ENCODE measurements at regions not wholly inside any gene's neighbourhood (a gene's known extent, or its start where the extent isn't known, plus 50 kb on each side); places are given as distances from the start of the nearest gene placed in this dataset.
A peak's percentile ranks its signal among the peaks of the same experiment; 100 is the strongest.

DNA sequence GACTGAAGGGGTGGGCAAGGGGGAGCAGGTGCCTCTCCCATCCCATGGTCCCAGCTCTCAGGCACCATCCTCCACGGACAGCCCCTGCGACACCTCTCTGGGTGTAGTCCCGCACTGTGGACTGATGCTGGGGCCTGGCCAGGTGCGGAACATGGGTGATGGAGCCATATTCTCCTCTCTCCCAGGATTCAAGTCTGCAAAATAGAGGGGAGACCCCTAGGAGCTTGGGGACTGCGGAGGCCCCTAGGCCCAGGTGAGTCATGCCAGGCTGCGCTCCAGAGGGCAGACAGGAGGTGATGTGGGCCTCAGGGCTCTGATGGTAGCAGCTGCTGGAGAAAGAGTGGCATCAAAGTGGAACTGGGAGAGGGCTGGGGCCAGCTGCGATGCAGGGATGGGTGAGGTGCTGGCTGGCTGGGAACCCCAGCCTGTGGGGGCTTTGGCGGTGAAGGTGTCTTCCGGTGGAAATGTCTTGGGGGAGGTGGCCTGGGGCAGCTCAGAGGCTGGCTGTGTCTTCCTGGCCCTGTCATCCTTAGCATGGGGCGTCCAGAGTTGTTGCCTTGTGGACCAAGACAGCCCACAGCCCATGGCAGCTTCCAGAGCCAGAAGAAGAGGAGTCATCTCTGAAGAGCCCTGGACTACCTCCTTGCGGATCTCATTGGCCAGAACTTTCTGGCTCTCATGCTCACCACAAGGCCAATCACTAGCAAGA is 149.1 kb downstream of the KIF26A start:
- H3K4me3 Mint-ChIP-seq: no peak overlapping the region
- no peak overlapping the region for H3K27ac Mint-ChIP-seq
- no peaks in the 10 kb centered on the region for H3K27me3 Mint-ChIP-seq
- H3K4me1 Mint-ChIP-seq: no peaks in the 10 kb centered on the region
- H3K36me3 Mint-ChIP-seq: no peaks in the 10 kb centered on the region
- H3K9me3 Mint-ChIP-seq: peaks cover 0 to 10% (median 5%) of the 10 kb centered on the region in 3 donors

DNA sequence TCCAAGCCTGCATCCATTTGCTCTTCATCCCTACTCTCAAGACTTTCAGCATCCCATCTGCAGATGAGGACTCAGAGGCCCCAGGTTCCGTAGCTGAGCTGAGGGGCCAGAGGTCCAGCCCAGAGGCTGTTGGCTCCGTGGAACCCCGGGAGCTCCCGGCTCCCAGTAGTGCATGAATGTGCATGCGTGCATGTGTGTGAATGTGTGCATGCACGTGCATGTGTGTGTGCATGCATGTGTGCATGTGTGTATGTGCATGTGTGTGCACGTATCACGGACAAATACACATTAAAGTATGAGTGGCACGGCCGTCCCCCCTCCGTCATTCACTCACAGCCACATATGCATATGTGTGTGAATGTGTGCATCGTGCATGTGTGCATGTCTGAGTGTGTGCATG is 149.9 kb downstream of the KIF26A start:
- H3K27me3 Mint-ChIP-seq: no peaks in the 10 kb centered on the region
- H3K27ac Mint-ChIP-seq: no peak overlapping the region
- no peaks in the 10 kb centered on the region for H3K4me1 Mint-ChIP-seq
- H3K4me3 Mint-ChIP-seq: no peak overlapping the region
- peaks cover 0 to 10% (median 5%) of the 10 kb centered on the region in 3 donors for H3K9me3 Mint-ChIP-seq
- H3K36me3 Mint-ChIP-seq: no peaks in the 10 kb centered on the region

DNA sequence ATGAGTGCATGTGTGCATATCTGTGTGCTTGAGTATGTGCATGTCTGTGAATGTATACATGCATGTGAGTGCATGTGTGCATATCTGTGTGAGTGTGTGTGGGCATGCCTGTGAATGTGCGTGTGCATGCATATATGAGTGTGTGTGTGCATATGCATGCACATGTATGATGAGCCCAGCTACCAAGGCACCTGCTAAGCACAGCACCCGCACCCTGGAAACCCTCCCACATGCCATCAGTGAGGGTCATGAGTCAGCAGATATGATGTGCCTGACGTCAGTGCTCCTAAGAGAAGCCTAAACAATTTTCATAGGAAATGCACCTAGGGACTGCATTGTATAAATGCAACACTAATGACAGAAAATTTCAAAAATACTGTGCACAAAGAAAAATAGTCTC is 151.1 kb downstream of the KIF26A start:
- no peak overlapping the region for H3K4me3 Mint-ChIP-seq
- peaks cover 0 to 10% (median 5%) of the 10 kb centered on the region in 3 donors for H3K9me3 Mint-ChIP-seq

DNA sequence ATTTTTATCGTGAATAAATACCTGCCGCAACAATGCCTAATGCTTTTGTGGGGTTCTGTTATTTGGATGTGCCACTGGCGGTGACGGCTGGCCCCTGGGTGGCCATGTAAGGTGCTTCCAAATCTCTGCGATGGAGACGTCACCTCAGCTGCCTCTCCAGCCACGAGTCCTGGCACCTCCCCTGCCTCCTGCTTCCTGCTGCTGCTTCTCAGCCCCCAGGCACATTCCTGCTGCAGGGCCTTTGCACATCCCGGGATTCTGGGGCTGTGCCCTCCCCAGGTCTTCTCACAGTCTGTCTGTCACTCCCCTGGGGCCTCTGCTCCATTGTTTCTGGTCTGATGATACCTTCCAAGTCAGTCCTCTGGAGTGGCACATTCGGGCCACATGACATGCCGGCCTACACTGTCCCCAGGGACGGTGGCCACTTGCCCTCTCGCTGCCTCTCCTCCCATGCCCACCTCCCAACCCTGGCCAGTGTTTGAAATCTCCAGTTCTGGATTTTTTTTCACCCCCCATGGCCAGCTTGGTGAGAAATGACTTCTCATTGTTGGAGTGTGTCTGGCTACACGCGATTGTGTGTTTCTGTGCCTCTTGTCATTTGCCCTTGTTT is 151.8 kb downstream of the KIF26A start:
- Mint-ChIP-seq H3K36me3 (no peaks in the 10 kb centered on the region), H3K9me3 (peaks cover 0 to 10% (median 5%) of the 10 kb centered on the region in 3 donors), H3K4me1 (no peaks in the 10 kb centered on the region), H3K27me3 (peaks cover 9% of the 10 kb centered on the region), H3K4me3 (no peak overlapping the region), H3K27ac (no peak overlapping the region)

More for the DNA sequence above, 151.1 kb downstream of the KIF26A start:
- no peaks in the 10 kb centered on the region for H3K36me3 Mint-ChIP-seq
- no peaks in the 10 kb centered on the region for H3K4me1 Mint-ChIP-seq
- H3K27me3 Mint-ChIP-seq: peaks cover 8% of the 10 kb centered on the region
- H3K27ac Mint-ChIP-seq: no peak overlapping the region

DNA sequence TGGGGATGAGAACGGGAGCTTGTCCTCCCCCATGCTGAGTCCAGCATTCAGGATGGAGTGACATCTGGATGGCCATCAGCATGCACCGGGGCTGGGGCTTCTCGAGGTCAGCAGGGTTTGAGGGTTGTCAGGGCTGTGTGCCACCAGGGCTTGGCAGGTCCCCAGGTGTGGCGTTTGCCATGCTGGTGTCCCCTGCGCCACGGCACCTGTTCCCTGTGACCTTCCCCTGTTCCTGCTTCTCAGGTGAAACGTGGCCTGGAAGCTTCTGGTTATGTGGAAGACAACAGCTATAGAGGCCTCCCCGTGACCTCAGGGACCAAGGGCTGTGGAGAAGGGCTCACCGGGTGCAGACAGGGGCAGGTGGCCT is 152.4 kb downstream of the KIF26A start:
- Mint-ChIP-seq H3K27ac (peak overlapping the region in 1 of 3 donors; percentile 31), H3K4me3 (no peak overlapping the region), H3K4me1 (no peaks in the 10 kb centered on the region), H3K27me3 (peaks cover 11% of the 10 kb centered on the region), H3K9me3 (peaks cover 0 to 10% (median 5%) of the 10 kb centered on the region in 3 donors), H3K36me3 (no peaks in the 10 kb centered on the region)

DNA sequence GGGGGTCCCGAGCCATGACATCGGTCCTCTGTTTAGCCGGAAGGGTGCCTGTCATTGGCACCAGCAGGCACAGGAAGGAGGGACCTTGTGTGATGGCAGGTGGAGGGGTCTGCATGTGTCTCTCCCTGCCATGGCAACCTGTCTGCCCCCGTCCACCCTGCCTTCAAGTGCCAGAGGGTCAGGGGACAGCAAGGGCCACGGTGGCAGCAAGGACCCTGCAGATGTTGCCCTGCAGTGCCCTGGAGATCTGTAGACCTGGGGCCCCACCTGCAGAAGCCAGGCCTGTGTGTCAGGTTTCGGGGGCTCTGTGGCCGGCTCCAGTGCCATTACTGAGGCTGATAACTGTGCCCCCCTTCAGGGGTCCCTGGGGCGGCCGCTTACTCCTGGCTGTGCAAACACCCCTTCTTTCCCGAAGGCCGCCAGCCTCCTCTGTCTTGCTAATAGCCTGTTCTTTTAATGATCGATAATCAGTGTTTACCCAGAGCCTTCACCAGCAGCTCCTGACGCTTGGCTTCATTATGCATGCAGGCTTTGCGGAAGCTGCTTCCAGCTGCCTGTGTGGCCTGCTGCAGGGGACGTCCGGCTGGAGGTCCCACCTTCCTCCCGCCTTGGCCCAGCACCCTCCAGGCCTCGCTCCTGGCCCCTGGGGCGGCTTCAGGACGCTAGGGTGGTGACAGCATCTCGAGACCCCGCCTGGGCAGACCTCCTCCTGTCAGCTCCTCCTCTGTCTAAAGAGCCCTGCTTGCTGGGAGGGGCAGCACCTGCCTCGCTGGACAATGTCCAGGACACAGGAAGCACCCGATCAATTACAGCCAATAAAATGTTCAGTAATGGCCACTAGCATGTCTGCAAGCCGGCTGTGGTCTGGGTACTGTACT is 153.0 kb downstream of the KIF26A start:
- H3K27me3 Mint-ChIP-seq: peaks cover 12% of the 10 kb centered on the region
- H3K36me3 Mint-ChIP-seq: no peaks in the 10 kb centered on the region
- H3K9me3 Mint-ChIP-seq: peaks cover 0 to 10% (median 5%) of the 10 kb centered on the region in 3 donors
- no peak overlapping the region for H3K4me3 Mint-ChIP-seq
- H3K27ac Mint-ChIP-seq: no peak overlapping the region
- no peaks in the 10 kb centered on the region for H3K4me1 Mint-ChIP-seq

DNA sequence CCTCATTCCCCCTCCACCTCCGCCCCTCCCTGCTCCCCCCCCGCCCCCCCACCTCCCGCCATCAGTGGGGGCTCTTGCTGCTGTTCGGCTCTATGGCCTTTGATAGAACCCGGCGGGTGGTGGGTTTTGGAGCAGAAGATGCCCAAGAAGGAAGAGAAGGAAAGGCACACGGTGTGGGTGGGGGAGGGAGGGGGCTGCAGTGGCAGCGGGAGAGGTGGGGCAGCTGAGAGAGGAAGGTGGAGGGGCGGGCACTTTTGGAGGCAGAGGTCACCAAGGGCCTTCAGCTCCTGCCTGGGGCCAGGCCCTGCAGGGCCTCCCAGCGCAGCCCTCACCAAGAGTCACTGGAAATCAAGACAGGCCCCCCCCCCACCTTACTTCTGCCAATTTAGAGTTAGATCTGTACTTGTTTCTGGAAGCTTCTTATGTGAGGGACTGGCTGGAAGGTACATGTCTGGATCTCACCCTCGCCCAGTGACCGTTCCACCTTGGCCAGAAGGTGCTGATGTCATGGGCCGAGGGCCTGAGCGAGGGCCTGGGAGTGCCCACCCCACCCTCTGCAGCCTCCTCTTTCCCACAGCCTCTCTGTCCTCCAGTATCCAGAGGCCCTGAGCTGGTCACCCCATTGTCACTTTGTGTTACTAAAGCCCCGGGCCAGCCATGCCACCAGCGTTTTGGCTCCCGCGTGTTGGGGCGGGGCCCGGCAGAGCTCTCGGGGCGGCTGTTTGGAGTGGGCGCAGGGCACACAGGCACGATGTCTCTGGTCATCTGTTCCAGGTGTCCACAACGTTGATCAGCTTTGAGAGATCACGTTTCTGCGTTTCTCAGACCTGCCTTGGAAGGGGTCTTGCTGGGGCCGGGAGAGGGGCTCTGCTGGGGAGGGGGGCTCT is 153.9 kb downstream of the KIF26A start:
- no peaks in the 10 kb centered on the region for H3K4me1 Mint-ChIP-seq
- no peak overlapping the region for H3K4me3 Mint-ChIP-seq
- no peak overlapping the region for H3K27ac Mint-ChIP-seq
- peaks cover 14% of the 10 kb centered on the region for H3K27me3 Mint-ChIP-seq
- no peaks in the 10 kb centered on the region for H3K36me3 Mint-ChIP-seq
- H3K9me3 Mint-ChIP-seq: peaks cover 0 to 10% (median 5%) of the 10 kb centered on the region in 3 donors

DNA sequence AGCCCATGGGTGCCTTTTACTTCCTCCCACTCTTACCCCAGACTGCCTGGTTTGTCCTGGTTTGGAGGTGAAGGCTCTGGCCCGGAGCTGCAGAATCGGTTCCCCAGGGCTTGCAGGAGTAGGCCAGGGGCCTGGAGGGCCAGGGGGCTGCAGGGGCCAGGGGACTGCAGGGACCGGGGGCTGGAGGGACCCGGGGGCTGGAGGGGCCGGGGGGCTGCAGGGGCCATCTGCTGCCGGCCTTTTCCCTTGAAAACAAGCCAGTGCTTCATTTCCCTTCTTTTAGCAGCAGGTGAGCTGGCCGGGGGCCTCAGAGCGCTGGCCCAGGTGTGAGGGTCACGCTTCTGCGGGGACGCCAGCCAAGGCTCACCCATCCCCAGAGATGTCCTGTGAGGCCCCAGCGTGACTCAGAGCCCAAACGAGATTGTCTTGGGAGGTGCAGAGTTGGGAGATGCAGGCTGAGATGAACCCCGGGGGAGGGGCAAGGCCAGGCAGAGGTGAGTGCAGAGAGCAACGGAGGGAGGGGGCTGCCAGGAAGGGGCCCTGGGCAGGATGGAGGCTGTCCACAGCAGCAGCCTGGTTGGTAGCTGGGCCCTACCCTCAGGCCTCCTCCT is 154.9 kb downstream of the KIF26A start:
- Mint-ChIP-seq H3K4me3 (no peak overlapping the region), H3K27ac (no peak overlapping the region), H3K9me3 (peaks cover 0 to 10% (median 5%) of the 10 kb centered on the region in 3 donors), H3K4me1 (no peaks in the 10 kb centered on the region), H3K27me3 (peaks cover 14% of the 10 kb centered on the region), H3K36me3 (no peaks in the 10 kb centered on the region)

DNA sequence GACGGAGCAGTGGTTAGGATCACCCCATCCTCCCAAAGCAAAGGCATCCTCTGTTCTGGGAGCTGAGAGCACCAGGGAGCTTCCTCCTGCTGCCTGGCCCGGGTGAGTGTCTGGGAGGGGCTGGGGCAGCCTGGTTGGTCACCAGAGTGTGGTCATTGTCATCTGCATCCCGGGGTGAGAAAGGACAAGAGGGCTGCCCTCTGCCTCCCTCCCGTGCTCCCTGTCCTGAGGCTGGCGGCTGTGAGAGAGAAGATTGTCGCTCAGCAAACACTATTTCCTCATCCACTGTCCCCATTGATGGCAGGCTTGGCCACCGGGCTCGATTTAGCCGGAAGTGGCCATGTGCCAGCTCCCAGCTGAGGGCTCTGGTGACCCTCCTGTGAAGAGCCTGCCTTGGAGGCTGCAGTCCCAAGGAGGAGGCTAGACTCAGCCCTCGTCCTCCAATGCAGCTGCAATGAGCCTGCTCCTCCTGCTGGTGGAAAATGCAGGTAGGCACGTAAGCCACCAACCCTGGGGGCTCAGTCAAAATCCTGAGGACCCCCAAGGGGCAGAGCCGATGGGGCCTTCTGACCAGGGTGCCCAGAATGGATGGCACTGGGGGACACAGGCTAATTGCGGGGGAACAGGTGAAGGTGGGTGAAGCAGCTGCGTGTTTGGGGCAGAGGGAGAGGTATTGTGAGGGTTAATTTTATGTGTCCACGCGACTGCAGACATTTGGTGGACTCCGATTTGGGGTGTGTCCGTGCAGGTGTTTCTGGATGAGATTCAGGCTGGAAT is 155.7 kb downstream of the KIF26A start:
- H3K4me1 Mint-ChIP-seq: no peaks in the 10 kb centered on the region
- no peak overlapping the region for H3K4me3 Mint-ChIP-seq
- H3K27me3 Mint-ChIP-seq: peaks cover 14% of the 10 kb centered on the region
- H3K27ac Mint-ChIP-seq: no peak overlapping the region
- no peaks in the 10 kb centered on the region for H3K36me3 Mint-ChIP-seq
- H3K9me3 Mint-ChIP-seq: peaks cover 0 to 3% (median 2%) of the 10 kb centered on the region in 3 donors

DNA sequence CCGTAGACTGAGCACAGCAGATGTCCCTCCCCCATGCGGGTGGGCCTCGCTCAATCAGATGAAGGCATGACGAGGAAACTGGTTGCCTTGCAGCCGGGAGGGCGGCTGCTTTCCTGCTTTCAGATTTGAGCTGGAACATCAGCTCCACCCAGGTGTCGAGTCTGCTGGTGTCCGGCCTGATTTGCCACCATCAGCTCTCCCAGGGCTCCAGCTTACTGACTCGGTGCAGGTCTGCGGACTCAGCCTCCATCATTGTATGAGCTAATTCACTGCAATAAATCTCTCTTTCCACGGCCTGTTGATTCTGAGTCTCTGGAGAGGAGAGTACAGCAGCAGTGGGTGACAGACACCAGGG is 156.2 kb downstream of the KIF26A start:
- Mint-ChIP-seq H3K27ac (no peak overlapping the region), H3K27me3 (peaks cover 14% of the 10 kb centered on the region), H3K4me3 (no peak overlapping the region), H3K36me3 (no peaks in the 10 kb centered on the region), H3K9me3 (no peaks in the 10 kb centered on the region), H3K4me1 (no peaks in the 10 kb centered on the region)

DNA sequence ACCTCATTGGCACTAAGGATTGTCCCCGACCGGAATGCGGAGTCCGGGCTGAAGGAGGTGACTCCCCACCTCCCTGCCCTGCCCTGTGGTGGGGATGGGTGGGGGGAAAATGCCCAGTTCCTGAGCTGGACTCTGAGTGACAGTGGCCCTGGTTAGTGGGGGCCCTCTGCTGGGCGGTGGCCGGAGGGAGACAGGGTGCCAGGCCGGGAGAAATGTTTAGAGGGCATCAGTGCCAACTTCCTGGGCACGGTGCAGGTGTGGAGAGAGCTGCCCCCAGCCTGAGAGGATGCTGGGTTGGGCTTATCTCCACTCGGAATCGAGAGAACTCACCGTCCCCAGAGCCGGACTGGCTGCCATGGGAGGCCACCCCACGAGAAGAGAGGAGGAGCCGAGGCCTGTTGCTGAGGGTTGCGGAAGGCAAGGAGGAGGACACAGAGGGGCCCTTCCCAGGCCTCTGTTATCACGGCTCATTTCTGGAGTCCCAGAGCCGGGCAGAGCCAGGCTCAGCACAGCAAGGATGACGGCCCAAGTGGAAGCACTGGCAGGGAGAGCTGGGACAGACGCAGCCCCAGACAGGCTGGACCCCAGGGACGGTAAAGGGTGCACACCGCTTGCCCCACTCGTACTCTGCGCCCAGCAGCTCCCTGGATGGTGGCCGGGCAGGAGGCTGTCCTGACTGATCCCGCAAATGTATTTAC is 156.7 kb downstream of the KIF26A start:
- H3K9me3 Mint-ChIP-seq: no peaks in the 10 kb centered on the region
- H3K36me3 Mint-ChIP-seq: no peaks in the 10 kb centered on the region
- no peak overlapping the region for H3K27ac Mint-ChIP-seq
- peaks cover 14% of the 10 kb centered on the region for H3K27me3 Mint-ChIP-seq
- no peak overlapping the region for H3K4me3 Mint-ChIP-seq
- no peaks in the 10 kb centered on the region for H3K4me1 Mint-ChIP-seq

DNA sequence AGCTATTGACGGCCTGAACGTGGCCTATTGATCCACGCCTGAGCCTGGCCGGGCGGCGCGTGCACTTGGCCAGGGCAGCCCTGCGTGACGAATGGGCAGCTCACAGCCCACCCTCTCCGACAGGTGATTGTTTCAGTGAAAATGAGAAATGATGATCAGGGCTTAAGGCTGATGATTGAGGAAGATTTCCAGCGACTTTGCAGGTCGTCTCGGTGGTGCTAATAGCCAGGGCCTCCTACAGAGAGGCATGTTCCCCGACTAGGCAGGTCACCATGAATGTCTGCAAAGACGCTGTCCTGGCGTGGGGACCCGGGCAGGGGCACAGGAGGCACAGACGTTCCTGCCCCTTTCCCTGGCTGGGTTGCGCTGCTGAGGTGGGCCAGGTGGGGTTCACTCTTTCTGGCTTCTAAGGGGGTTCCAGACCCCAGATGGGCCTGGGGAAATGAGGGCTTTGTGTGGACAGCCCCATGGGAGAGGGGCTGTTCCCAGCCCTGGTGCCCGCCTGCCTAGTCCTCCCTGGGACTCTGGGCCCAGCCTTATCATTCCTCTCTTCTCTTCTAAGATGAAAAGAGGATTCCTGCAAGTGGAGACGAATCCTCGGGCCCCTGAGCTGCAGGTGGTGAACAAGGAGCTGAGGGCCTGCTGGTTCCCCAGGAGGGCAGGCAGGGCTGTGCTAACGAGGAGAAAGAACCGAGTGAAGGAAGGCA is 157.4 kb downstream of the KIF26A start:
- no peaks in the 10 kb centered on the region for H3K9me3 Mint-ChIP-seq
- H3K27ac Mint-ChIP-seq: no peak overlapping the region
- no peaks in the 10 kb centered on the region for H3K4me1 Mint-ChIP-seq
- H3K36me3 Mint-ChIP-seq: no peaks in the 10 kb centered on the region
- H3K27me3 Mint-ChIP-seq: peaks cover 14% of the 10 kb centered on the region
- H3K4me3 Mint-ChIP-seq: no peak overlapping the region
